Hematopoietic multipotent progenitor cell (in vitro differentiated cells): ENCODE measurements at regions not wholly inside any gene's neighbourhood (a gene's known extent, or its start where the extent isn't known, plus 50 kb on each side); places are given as distances from the start of the nearest gene placed in this dataset.
"Not testable (repeated sequence)": the region's sequence is repeated elsewhere in the genome, so short reads cannot be mapped to it uniquely, and the experiment has no call there.

Source experiments
- DNase-seq, 3 donors: peaks; one replicate each; pipeline ENCODE4 v3.0.0-alpha.2; 2011 to 2015; ENCODE audit warnings: low read depth in 2 of 3, low spot score in 2 of 3

DNA sequence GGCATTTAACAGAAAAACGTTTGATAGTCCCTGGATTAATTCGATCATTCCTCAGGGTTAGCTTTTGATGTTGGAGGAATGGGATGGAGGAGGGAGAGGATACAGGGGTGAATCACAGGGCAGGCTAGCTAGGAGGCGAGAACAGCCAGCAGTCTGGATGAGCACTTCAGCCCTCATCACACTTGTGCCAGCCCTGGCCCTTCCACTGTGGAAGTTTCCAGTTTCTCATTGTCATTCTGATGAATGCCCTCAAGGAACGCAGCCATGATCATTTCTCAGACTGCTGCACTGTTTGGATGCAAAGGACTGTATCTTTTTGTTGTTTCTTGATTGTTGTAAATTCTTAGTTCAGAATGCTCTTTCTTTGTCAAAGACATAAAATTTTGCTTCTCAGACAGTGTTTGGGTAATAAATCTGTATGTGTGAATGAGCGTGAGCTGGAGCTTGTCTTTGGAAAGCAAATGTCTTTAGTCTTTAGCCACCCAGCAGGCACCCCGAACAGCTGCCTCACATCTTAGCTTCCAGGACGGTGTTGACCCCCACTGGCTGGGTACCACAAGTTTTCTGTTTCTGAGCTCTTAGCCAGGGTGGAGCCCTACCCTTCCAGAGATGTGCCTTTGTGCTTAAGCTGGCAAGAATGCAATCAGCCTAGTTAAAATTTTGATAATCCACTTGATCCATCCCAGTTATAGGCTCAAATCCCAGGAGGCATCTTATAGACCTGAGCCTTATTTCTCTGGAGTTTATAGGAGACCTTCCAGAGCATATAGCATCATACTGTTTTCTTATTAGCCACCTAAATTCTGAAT is 121.1 kb downstream of the PDCD6IP start:
- no peak for DNase-seq

DNA sequence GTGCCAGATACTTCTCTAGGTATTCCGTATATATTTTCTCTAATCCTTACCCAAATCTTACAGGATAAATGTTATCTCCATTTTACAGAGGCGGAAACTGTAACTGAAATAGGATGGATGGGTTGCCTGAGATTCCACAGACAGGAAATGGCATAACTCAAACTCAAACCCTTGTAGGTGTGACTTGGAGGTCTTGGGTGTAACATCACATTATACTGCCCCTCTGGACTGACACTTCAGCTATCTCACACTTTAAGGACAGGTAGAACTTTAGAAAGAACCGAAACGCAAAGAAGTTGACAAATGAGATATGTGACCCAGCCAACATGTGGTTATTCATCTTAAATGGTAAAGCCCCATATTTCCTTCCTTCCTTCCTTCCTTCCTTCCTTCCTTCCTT is 122.1 kb downstream of the PDCD6IP start:
- DNase-seq: no peak

- no peak for DNase-seq
These were observed 123.2 kb downstream of the PDCD6IP start for GRCh38 chr3:33921608-33922007.

DNA sequence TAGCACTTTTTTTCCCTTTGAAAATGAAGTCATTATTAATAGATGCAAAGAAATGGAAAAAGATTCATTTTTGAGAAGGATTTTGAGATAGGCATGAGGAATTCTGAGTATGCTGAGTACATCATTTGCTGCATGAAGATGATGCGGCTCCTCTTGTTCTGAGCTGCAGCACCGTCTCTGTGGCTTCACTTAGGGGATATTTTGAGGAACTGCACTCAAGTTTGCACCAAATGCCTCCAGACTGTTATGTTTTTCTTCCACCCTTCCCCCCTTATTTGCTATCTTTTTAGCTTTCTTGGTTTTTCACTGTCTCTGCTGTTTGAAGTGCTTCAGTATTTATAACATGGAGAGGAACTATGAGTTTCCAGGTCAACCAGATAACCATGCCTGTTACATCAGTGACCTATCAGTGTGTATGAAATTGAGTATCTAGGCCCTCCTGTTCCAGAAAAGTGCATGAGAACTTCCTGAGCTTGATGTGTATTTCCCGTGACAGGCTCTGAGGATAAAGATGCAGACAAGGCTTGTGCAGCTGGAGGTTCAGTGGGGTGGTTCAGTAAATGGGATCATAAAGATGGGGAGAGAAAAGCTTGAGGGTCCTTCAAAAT is 128.7 kb downstream of the PDCD6IP start:
- DNase-seq: no peak

GRCh38 chr3:33929813-33930212 is 131.4 kb downstream of the PDCD6IP start:
- no peak for DNase-seq

DNA sequence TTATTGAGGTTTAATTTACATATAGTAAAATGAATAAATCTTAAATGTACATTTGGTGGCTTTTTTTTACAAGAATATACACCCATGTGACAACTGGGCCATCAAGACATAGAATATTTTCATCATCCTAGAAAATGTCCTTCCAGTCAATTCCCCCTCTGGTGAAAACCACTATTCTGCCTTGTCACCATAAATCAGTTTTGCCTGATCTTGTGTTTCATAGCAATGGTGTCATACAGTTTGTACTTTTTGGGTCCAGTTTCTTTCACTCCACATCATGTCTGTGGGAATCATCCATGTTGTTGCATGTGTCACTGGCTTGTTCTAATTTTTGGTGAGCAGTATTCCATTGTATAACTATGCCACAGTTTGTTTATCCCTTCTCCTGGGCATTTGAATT is 133.1 kb downstream of the PDCD6IP start:
- no peak for DNase-seq

- no peak for DNase-seq
These were observed 133.8 kb downstream of the PDCD6IP start for GRCh38 chr3:33932010-33932764.

DNA sequence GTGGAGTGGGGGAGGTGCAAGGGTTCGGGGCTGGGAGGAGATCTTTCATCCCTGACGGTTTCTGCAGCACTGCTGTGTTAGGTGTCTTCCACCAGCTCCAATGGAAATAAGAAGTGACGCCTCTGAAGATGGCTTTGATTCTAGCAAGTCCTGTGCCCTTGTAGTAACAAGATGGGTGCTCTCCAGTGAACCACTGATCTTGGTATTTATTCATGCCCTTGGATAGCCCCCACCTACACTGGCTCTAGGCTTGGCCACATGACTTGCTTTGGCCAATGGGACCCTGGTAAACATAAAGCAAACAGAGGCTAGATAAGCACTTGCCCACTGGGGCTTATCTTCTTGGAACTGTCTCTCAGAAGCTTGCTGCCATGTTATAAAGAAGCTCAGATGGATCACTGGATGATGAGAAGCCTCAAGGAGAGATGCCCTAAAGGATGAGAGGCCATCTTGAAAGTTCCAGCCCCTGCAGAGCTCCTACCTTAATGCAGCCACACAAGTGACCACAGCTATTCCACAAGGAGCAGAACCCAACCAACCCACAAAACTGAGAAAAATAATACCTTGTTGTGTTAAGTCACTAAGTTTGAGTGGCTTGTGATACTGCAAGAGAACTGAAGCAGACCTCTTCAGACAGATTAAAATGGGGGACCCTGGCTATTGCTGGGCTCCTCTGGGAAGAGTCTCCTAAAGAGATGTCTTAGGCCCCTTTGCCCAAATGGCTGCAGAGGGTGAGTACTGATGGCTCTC is 137.9 kb downstream of the PDCD6IP start:
- no peak for DNase-seq

GRCh38 chr3:33936921-33937525 is 138.6 kb downstream of the PDCD6IP start:
- no peak for DNase-seq

GRCh38 chr3:33937628-33938027 is 139.2 kb downstream of the PDCD6IP start:
- DNase-seq: no peak

GRCh38 chr3:33940149-33940548 is 141.7 kb downstream of the PDCD6IP start:
- no peak for DNase-seq

DNA sequence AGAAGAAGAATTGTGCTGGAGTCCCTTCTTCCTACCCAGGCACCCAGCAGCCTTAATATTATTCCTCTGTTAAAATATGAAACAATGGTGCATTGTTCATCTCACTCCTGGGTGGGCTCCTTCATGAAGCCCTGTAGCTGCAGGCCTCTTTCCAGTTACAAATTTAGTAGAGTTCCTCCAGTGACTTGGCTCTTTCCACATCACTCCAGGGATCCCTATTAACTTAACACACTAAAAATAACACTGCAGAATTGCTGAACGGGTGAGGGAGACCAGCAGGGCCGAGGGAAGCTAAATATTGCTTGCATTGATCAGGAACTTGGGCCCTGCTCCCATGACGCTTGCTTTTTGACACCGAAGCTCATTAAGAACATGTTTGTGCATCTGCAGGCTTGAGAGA is 142.3 kb downstream of the PDCD6IP start:
- DNase-seq: no peak

- no peak for DNase-seq
These were observed 143.4 kb downstream of the PDCD6IP start for GRCh38 chr3:33941804-33942203.

- no peak for DNase-seq
These were observed 144.2 kb downstream of the PDCD6IP start for GRCh38 chr3:33942483-33943150.

DNA sequence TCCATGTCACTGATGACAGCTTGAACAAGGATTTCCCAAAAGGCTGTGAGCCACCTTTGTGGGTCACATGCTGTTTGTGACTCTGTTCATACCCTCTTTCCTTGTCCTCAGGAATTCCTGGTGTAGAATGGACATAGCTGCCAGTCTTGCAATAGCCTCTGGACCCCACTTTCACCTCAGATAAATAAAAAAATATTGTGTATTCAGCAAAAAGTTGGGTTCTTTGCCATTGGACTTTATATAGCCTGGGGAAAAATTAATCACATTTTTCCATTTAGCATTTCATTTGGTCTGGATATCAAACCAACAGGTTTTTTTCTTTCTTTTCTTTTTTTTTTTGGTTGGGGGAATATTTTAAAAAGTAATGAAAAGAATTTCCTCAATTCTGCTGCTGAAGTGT is 144.8 kb downstream of the PDCD6IP start:
- no peak for DNase-seq

GRCh38 chr3:33946612-33947011 is 148.2 kb downstream of the PDCD6IP start:
- not testable (repeated sequence) for DNase-seq

GRCh38 chr3:33947272-33948195 is 149.1 kb downstream of the PDCD6IP start:
- DNase-seq: no peak

DNA sequence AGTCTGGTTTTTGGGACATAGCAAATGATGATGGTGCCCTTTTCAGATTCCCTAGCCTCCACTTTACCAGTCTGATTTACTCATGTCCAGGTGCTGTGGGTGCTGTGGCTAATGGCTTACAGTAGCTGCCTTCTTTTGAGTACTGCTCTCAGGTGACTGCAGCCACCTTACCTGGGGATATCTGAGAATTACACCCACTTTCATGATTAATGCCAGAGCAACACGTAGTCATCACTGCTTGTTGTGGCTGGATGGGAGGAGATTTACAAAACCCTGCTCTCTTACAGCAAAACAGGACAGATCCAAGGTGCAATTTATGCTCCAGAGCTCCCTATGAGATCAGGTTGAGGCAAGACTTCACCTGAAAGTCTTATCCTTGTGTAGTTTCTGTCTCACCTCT is 150.6 kb downstream of the PDCD6IP start:
- no peak for DNase-seq

DNA sequence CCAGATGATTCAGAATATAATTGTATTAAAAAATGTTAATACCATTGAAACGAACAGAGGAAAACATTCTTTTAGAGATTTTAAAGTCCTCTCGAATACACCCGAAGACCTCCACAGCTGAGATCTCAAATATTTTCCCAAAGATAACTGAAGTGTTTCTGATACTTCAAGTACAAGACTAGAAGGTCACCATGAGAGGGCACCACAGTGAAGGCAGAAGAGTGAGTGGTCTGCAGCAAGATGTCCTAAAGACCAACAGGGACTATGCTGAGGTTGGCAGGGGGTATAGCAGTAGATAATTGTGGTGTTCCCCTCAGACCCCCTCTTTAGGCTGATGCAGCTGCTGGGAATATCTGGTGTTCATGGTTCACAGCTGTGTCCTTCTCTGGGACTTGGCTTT is 156.5 kb downstream of the PDCD6IP start:
- peak in 2 of 3 donors; percentile 22 to 27 for DNase-seq
